ENCODE measurements at regions not wholly inside any gene's neighbourhood (a gene's known extent, or its start where the extent isn't known, plus 50 kb on each side); places are given as distances from the start of the nearest gene placed in this dataset.

DNA sequence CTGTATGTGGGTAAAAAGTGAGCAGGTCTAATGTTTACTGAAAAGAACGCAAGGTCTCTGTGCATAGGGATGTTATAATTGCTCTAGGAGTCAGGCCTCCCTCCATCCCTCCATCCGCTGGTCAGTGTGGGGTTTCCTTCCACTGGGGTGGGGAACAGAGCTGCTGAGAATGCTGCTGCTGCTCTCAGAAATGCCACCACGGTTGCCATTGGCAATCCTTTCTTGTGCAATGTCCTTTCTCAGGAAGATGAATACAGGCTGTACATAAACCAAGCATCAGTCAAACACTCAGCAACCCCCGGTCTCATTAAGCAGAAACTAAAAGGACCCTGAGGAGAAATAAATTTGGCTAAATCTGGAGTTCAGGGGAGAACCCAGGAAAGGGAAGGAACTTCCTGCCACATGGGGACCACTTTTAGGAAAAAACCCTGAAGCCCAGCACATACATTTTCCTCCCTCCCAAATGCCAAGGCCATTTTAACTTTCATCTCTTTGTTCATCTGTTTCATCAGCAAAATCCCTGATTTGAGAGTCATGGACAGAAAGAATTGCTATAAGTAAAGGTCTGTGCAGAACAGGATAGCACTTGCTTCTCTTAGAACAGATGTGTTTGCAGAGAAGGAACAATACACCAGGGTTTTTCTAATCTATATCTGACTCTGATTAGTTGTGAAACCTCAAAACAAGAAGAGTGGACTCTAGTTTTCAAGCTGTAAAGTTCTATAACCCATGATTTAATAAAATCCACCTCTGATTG lies 70.4 kb upstream of the SLC1A3 start:
- TF ChIP-seq CSDC2 (CRISPR knock-in tag; IDR thresholded peaks at IDR 0.05) (no peak), ZNF70 (CRISPR knock-in tag; IDR thresholded peaks at IDR 0.05) (no peak), RARB (CRISPR knock-in tag; IDR thresholded peaks at IDR 0.05) (no peak), ZNF565 (CRISPR knock-in tag; conservative IDR thresholded peaks at IDR 0.05; ENCODE audit: low read depth) (no peak), SNAI2 (CRISPR knock-in tag; IDR thresholded peaks at IDR 0.05) (no peak), ZFP3 (CRISPR knock-in tag; IDR thresholded peaks at IDR 0.05) (no peak), BACH2 (CRISPR knock-in tag; IDR thresholded peaks at IDR 0.05; ENCODE audit: borderline replicate concordance) (no peak), ZFP30 (CRISPR knock-in tag; IDR thresholded peaks at IDR 0.05) (no peak), PPARA (CRISPR knock-in tag; IDR thresholded peaks at IDR 0.05; ENCODE audit: borderline replicate concordance) (no peak), ZNF8 (CRISPR knock-in tag; IDR thresholded peaks at IDR 0.05) (no peak), ZC3H10 (CRISPR knock-in tag; IDR thresholded peaks at IDR 0.05) (no peak), OSR1 (CRISPR knock-in tag; IDR thresholded peaks at IDR 0.05) (no peak)
- TF ChIP-seq, protein P1, sequence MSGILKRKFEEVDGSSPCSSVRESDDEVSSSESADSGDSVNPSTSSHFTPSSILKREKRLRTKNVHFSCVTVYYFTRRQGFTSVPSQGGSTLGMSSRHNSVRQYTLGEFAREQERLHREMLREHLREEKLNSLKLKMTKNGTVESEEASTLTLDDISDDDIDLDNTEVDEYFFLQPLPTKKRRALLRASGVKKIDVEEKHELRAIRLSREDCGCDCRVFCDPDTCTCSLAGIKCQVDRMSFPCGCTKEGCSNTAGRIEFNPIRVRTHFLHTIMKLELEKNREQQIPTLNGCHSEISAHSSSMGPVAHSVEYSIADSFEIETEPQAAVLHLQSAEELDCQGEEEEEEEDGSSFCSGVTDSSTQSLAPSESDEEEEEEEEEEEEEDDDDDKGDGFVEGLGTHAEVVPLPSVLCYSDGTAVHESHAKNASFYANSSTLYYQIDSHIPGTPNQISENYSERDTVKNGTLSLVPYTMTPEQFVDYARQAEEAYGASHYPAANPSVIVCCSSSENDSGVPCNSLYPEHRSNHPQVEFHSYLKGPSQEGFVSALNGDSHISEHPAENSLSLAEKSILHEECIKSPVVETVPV (CRISPR knock-in tag; IDR thresholded peaks at IDR 0.05) = no peak
- TF ChIP-seq, protein P2, sequence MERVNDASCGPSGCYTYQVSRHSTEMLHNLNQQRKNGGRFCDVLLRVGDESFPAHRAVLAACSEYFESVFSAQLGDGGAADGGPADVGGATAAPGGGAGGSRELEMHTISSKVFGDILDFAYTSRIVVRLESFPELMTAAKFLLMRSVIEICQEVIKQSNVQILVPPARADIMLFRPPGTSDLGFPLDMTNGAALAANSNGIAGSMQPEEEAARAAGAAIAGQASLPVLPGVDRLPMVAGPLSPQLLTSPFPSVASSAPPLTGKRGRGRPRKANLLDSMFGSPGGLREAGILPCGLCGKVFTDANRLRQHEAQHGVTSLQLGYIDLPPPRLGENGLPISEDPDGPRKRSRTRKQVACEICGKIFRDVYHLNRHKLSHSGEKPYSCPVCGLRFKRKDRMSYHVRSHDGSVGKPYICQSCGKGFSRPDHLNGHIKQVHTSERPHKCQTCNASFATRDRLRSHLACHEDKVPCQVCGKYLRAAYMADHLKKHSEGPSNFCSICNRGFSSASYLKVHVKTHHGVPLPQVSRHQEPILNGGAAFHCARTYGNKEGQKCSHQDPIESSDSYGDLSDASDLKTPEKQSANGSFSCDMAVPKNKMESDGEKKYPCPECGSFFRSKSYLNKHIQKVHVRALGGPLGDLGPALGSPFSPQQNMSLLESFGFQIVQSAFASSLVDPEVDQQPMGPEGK (CRISPR knock-in tag; IDR thresholded peaks at IDR 0.05; ENCODE audit: borderline replicate concordance) = no peak
